ENCODE measurements at regions not wholly inside any gene's neighbourhood (a gene's known extent, or its start where the extent isn't known, plus 50 kb on each side); places are given as distances from the start of the nearest gene placed in this dataset.

GRCh38 chr2:147068071-147068470 lies 776.8 kb upstream of the ACVR2A start:
- no peak overlapping the region for H3K4me3 Mint-ChIP-seq
- no peak for ATAC-seq
- no peak for DNase-seq

GRCh38 chr2:147067136-147067535 lies 777.7 kb upstream of the ACVR2A start:
- H3K27me3 Mint-ChIP-seq = peaks cover 8% of the 10 kb centered on the region
- H3K36me3 Mint-ChIP-seq (ENCODE audit: low read depth) = no peaks in the 10 kb centered on the region
- H3K9me3 Mint-ChIP-seq = peaks cover 14% of the 10 kb centered on the region
- H3K27ac Mint-ChIP-seq = no peak overlapping the region
- peaks cover 5% of the 10 kb centered on the region for H3K4me1 Mint-ChIP-seq
- no peak for ATAC-seq
- H3K4me3 Mint-ChIP-seq = no peak overlapping the region
- no peak for DNase-seq

More at GRCh38 chr2:147068071-147068470, 776.8 kb upstream of the ACVR2A start:
- Mint-ChIP-seq H3K9me3 (peaks cover 14% of the 10 kb centered on the region), H3K27ac (no peak overlapping the region), H3K36me3 (ENCODE audit: low read depth) (no peaks in the 10 kb centered on the region), H3K27me3 (peaks cover 4% of the 10 kb centered on the region), H3K4me1 (peaks cover 5% of the 10 kb centered on the region)

- ATAC-seq = no peak
- Mint-ChIP-seq H3K27me3 (peaks cover 3% of the 10 kb centered on the region), H3K9me3 (peaks cover 14% of the 10 kb centered on the region), H3K36me3 (ENCODE audit: low read depth) (no peaks in the 10 kb centered on the region), H3K27ac (no peak overlapping the region), H3K4me3 (no peak overlapping the region), H3K4me1 (no peaks in the 10 kb centered on the region)
- no peak for DNase-seq
These were observed 782.8 kb upstream of the ACVR2A start for GRCh38 chr2:147062073-147062472.

GRCh38 chr2:147061269-147061668 lies 783.6 kb upstream of the ACVR2A start:
- no peak for ATAC-seq
- H3K4me1 Mint-ChIP-seq = no peaks in the 10 kb centered on the region
- H3K4me3 Mint-ChIP-seq = no peak overlapping the region
- no peaks in the 10 kb centered on the region for H3K36me3 Mint-ChIP-seq (ENCODE audit: low read depth)
- no peak overlapping the region for H3K27ac Mint-ChIP-seq
- peaks cover 14% of the 10 kb centered on the region for H3K9me3 Mint-ChIP-seq
- H3K27me3 Mint-ChIP-seq = peaks cover 3% of the 10 kb centered on the region
- no peak for DNase-seq

DNA sequence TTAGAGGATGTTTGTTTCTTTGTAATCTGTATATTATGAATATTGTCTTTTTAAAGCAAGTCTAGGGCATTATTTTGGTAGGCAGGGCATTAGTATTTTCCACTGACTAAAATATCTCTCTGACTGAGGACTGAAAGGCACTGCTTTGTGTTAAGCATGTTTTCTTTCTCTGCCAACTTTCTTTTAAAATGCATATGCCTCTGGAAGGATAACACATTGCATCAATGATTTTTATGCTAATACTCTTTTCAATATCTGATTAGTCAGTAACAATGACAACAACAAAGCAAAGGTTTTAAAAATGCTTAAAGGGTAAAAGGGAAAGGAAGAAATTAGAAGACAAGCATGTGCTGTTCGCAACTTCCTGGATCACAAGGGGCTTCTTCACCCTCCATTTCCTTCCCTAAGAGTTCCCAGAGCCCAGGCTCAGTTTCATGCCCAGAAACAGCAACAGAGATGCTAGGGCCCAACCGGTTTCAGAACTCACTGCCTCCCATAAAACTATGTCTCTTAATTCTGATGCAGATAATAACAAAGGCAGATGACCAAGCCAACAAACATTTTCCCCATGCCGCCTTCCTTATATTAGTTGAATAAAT lies 786.8 kb upstream of the ACVR2A start:
- H3K36me3 Mint-ChIP-seq (ENCODE audit: low read depth) = no peaks in the 10 kb centered on the region
- no peak overlapping the region for H3K27ac Mint-ChIP-seq
- DNase-seq (no peak), ATAC-seq (no peak)
- H3K4me3 Mint-ChIP-seq = no peak overlapping the region
- no peaks in the 10 kb centered on the region for H3K4me1 Mint-ChIP-seq
- H3K9me3 Mint-ChIP-seq = no peaks in the 10 kb centered on the region
- H3K27me3 Mint-ChIP-seq = peaks cover 3% of the 10 kb centered on the region

DNA sequence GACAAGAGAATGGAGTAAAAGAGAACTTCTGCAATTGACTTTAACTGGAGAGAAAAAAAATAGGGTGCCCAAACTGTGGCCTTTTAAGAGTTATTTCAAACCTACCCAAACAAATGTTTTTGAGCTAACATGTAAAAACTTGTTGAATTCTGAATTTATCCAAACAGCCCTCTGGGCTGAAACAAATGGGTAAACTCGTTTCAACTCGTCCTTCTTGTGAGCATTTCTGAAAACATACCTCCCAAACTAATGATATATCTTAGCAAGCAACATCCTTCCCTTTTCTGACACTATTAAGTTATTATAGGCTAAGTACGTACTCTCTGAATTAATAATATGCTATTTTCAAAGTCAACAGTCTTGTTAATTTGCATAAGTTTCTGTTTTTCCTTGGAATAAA lies 793.0 kb upstream of the ACVR2A start:
- ATAC-seq (no peak), DNase-seq (no peak)
- Mint-ChIP-seq H3K27me3 (peaks cover 4% of the 10 kb centered on the region), H3K9me3 (no peaks in the 10 kb centered on the region), H3K4me3 (no peak overlapping the region), H3K36me3 (ENCODE audit: low read depth) (no peaks in the 10 kb centered on the region), H3K4me1 (no peaks in the 10 kb centered on the region), H3K27ac (no peak overlapping the region)

- no peak for DNase-seq
- H3K27ac Mint-ChIP-seq = no peak overlapping the region
- no peaks in the 10 kb centered on the region for H3K36me3 Mint-ChIP-seq (ENCODE audit: low read depth)
- H3K27me3 Mint-ChIP-seq = peaks cover 4% of the 10 kb centered on the region
- no peaks in the 10 kb centered on the region for H3K4me1 Mint-ChIP-seq
- no peak for ATAC-seq
- H3K4me3 Mint-ChIP-seq = no peak overlapping the region
- H3K9me3 Mint-ChIP-seq = no peaks in the 10 kb centered on the region
These were observed 793.6 kb upstream of the ACVR2A start for GRCh38 chr2:147051248-147051647.

- Mint-ChIP-seq H3K4me3 (no peak overlapping the region), H3K27ac (no peak overlapping the region), H3K4me1 (no peaks in the 10 kb centered on the region), H3K9me3 (no peaks in the 10 kb centered on the region), H3K27me3 (peaks cover 4% of the 10 kb centered on the region), H3K36me3 (ENCODE audit: low read depth) (no peaks in the 10 kb centered on the region)
- ATAC-seq (no peak), DNase-seq (no peak)
These were observed 794.9 kb upstream of the ACVR2A start for GRCh38 chr2:147049957-147050356.

GRCh38 chr2:147046473-147046872 lies 798.4 kb upstream of the ACVR2A start:
- H3K4me1 Mint-ChIP-seq = no peaks in the 10 kb centered on the region
- peaks cover 4% of the 10 kb centered on the region for H3K27me3 Mint-ChIP-seq
- no peak overlapping the region for H3K4me3 Mint-ChIP-seq
- no peaks in the 10 kb centered on the region for H3K36me3 Mint-ChIP-seq (ENCODE audit: low read depth)
- no peak for DNase-seq
- H3K9me3 Mint-ChIP-seq = no peaks in the 10 kb centered on the region
- no peak overlapping the region for H3K27ac Mint-ChIP-seq
- no peak for ATAC-seq

DNA sequence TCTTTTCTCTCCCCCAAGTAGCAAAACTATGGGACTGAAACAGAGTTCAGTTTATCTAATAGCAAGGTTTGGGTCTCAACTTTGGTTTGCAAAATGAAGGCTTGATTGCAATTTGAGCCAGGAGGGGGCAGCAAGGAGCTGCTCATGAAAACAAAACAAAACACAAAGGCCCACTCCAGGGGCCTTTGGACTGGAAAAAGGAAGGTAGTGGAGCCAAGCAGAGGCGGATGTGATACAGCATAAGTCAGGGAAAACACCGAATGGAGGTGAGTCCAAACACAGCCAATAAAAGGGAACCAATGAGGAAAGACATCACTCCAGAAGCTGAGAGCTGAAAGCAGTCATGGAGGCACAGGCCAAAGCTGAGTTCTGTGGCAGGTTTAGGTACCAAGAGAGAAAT lies 799.7 kb upstream of the ACVR2A start:
- no peak overlapping the region for H3K4me3 Mint-ChIP-seq
- H3K27me3 Mint-ChIP-seq = peaks cover 4% of the 10 kb centered on the region
- no peak overlapping the region for H3K27ac Mint-ChIP-seq
- H3K4me1 Mint-ChIP-seq = no peaks in the 10 kb centered on the region
- no peaks in the 10 kb centered on the region for H3K36me3 Mint-ChIP-seq (ENCODE audit: low read depth)
- peak; percentile 50 for DNase-seq
- ATAC-seq = no peak
- no peaks in the 10 kb centered on the region for H3K9me3 Mint-ChIP-seq

- H3K27ac Mint-ChIP-seq = no peak overlapping the region
- no peak overlapping the region for H3K4me3 Mint-ChIP-seq
- H3K27me3 Mint-ChIP-seq = no peaks in the 10 kb centered on the region
- DNase-seq = no peak
- no peak for ATAC-seq
- H3K36me3 Mint-ChIP-seq (ENCODE audit: low read depth) = no peaks in the 10 kb centered on the region
- no peaks in the 10 kb centered on the region for H3K4me1 Mint-ChIP-seq
- H3K9me3 Mint-ChIP-seq = no peaks in the 10 kb centered on the region
These were observed 803.7 kb upstream of the ACVR2A start for GRCh38 chr2:147041121-147041494.

- ATAC-seq = no peak
- Mint-ChIP-seq H3K4me3 (no peak overlapping the region), H3K27me3 (no peaks in the 10 kb centered on the region), H3K9me3 (no peaks in the 10 kb centered on the region), H3K4me1 (no peaks in the 10 kb centered on the region), H3K36me3 (ENCODE audit: low read depth) (no peaks in the 10 kb centered on the region), H3K27ac (no peak overlapping the region)
- no peak for DNase-seq
These were observed 804.3 kb upstream of the ACVR2A start for GRCh38 chr2:147040298-147041120.

DNA sequence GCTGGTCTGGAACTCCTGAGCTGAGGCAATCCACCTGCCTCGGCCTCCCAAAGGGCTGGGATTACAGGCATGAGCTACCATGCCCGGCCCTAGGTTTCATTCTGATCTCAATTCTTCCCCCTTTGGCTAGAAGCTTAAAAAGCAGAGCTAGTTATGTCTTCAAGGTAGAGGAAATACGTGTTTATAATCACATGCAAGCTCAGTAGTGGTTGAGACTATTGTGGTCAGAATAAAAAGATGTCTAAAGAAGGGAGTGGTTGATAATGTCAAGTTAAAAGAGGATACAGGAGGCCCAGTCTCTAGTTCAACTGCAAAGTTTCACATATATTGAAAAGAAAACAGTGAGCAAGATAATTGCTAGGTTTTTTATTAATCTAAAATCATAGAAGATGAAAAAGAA lies 807.8 kb upstream of the ACVR2A start:
- no peak overlapping the region for H3K4me3 Mint-ChIP-seq
- H3K9me3 Mint-ChIP-seq = no peaks in the 10 kb centered on the region
- DNase-seq (no peak), ATAC-seq (no peak)
- H3K27me3 Mint-ChIP-seq = no peaks in the 10 kb centered on the region
- H3K4me1 Mint-ChIP-seq = no peaks in the 10 kb centered on the region
- H3K27ac Mint-ChIP-seq = no peak overlapping the region
- no peaks in the 10 kb centered on the region for H3K36me3 Mint-ChIP-seq (ENCODE audit: low read depth)

DNA sequence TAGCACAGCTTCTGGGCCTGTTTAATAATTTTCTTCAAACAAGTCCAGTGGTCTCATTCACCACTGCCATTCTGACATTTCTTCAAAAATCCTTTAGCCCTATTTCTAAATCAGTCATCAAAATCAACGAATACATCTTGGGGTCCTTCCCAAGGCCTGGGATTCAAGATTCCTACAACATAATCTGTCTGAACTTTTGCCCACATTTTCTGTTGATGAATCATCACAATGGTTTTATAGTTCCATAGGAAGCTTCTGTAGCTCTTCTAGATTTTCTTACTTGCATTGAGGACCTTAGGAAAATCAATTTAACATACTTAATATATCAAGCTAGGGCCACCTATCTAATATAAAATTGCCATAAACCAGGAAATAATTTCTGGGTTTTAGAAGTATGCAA lies 811.8 kb upstream of the ACVR2A start:
- no peaks in the 10 kb centered on the region for H3K4me1 Mint-ChIP-seq
- H3K27me3 Mint-ChIP-seq = no peaks in the 10 kb centered on the region
- no peak overlapping the region for H3K4me3 Mint-ChIP-seq
- no peak for ATAC-seq
- H3K9me3 Mint-ChIP-seq = no peaks in the 10 kb centered on the region
- H3K36me3 Mint-ChIP-seq (ENCODE audit: low read depth) = no peaks in the 10 kb centered on the region
- no peak overlapping the region for H3K27ac Mint-ChIP-seq
- DNase-seq = no peak

- Mint-ChIP-seq H3K4me1 (no peaks in the 10 kb centered on the region), H3K36me3 (ENCODE audit: low read depth) (no peaks in the 10 kb centered on the region), H3K27ac (no peak overlapping the region), H3K9me3 (no peaks in the 10 kb centered on the region), H3K4me3 (no peak overlapping the region), H3K27me3 (no peaks in the 10 kb centered on the region)
- DNase-seq (no peak), ATAC-seq (no peak)
These were observed 812.9 kb upstream of the ACVR2A start for GRCh38 chr2:147031897-147032296.
